KOPT-K1 (cell line): ENCODE measurements at regions not wholly inside any gene's neighbourhood (a gene's known extent, or its start where the extent isn't known, plus 50 kb on each side); places are given as distances from the start of the nearest gene placed in this dataset.

ENCODE experiments used
- H3K27ac ChIP-seq: fragments of 200-600 bp; sonication (generic); 2 replicates; pipeline ENCODE4 v1.5.1; 2016; ENCODE audit warnings: antibody characterized with exemption, mild to moderate bottlenecking, low read depth, low read length; ENCODE audit not compliant: poor library complexity, severe bottlenecking
- H3K36me3 ChIP-seq: fragments of 200-600 bp; sonication (generic); 2 replicates; pipeline ENCODE4 v1.5.1; 2017; ENCODE audit warnings: antibody characterized with exemption, mild to moderate bottlenecking, low read length, moderate library complexity; ENCODE audit not compliant: insufficient read depth
- H3K9me3 ChIP-seq: fragments of 200-600 bp; sonication (generic); 2 replicates; pipeline ENCODE4 v1.5.1; 2017; ENCODE audit warnings: antibody characterized with exemption, low read length, mild to moderate bottlenecking; ENCODE audit not compliant: insufficient read depth, poor library complexity, severe bottlenecking

DNA sequence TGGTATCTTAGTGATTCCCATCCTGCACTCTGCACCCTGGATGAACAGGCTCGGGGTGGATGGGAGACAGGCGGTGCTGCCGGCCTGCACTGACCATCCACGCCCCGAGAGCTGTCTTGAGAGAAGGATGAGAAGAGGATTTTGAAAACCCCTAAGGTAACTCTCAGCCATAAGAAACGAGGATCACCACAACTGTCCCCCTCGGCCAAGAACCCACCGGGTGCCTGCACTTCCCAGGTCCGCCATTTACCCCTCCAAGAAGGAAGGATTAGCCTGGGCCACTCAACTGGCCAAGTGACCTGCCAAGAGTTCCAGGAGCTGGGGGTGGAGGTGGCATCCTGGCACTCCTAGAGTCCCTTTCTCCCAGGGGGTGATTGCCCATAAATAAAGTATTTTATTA lies 302.4 kb upstream of the TNRC6C start:
- Histone ChIP-seq H3K36me3 (no peaks in the 10 kb centered on the region), H3K27ac (no peak overlapping the region), H3K9me3 (no peaks in the 10 kb centered on the region)

DNA sequence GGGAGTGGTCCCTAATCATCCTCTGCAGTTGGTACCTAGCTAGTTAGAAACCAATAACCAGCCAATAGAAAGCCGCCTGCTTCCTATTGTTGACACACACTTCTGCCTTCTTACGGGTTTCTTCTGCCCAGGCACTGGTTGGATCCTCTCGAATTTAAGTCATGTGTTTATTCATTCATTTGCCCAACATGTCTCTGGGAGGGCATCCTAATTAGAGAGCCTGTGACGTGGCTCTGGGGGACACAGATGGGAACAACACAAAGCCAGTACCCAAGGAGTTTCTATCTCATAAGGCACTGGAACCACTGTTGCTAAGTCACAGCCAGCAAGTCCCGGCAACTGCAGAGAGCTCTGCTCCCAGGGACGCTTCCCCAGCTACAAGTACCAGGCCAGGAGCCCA lies 300.7 kb upstream of the TNRC6C start:
- Histone ChIP-seq H3K9me3 (no peaks in the 10 kb centered on the region), H3K36me3 (no peaks in the 10 kb centered on the region), H3K27ac (no peak overlapping the region)

DNA sequence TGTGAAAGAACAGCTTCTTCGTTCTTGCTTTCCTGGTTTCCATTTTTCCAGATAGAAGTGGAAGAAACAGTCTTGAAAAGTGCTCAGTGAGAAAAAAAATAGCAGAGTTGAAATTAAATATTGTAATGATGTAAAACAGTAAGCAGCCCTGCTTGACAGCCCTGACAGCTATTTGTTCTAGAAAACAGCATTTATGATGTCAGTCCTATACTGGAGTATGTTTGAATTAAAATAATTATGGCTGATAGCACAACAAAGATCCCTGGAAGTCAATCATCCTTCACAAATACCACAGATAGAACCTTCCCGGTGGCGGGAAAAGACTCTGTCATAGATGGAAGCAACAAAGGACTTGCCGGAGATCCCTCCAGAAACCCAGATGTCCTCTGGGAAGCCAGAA lies 298.0 kb upstream of the TNRC6C start:
- no peaks in the 10 kb centered on the region for H3K9me3 ChIP-seq
- no peak overlapping the region for H3K27ac ChIP-seq
- H3K36me3 ChIP-seq, result no peaks in the 10 kb centered on the region

DNA sequence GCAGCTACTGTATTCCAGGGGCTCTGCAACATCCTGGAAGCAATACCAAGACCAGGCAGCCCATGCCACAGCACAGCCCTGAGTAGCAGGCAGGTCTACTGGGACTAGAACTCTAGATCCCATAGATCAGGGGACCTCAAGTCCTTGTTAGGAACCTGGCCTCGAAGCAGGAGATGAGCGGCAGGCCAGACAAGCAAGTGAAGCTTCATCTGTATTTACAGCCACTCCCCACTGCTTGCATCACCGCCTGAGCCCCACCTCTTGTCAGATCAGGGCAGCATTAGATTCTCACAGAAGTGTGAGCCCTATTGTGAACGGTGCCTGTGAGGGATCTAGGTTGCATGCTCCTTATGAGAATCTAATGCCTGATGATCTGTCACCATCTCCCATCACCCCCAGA lies 295.7 kb upstream of the TNRC6C start:
- H3K9me3 ChIP-seq, result no peaks in the 10 kb centered on the region
- H3K27ac ChIP-seq, result no peak overlapping the region

DNA sequence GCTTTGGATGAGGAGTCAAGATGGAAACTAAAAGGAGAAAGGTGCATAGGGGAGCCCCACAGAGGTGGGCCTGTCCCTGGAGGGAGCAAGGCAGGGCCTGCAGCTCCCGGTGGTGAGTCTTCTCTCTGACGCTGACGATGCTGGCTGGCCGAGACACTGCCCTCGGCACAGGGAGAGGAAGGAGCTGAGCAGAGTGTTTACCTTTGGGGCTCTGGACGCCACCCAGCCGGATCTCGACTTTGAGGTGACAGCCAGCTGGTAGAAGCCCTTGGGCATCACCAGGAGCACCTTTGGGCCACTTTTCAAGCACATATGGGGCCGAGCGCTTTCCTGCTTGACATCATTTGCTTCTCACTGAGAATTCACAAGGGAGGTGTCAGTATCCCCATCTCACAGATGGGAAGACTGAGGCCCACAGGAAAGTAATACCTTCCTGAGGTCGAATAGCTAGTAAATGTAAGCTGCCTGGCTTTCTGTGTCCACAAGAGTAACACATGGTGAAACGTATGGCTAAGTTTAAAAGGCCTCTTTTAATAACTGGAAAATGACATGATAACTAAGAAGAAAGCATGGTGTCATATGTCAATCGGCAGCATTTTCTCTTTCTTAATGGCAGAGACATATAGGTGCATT lies 294.3 kb upstream of the TNRC6C start:
- Histone ChIP-seq H3K9me3 (peaks cover 12% of the 10 kb centered on the region), H3K27ac (no peak overlapping the region), H3K36me3 (no peaks in the 10 kb centered on the region)

More for the DNA sequence above, 295.7 kb upstream of the TNRC6C start:
- H3K36me3 ChIP-seq, result no peaks in the 10 kb centered on the region

DNA sequence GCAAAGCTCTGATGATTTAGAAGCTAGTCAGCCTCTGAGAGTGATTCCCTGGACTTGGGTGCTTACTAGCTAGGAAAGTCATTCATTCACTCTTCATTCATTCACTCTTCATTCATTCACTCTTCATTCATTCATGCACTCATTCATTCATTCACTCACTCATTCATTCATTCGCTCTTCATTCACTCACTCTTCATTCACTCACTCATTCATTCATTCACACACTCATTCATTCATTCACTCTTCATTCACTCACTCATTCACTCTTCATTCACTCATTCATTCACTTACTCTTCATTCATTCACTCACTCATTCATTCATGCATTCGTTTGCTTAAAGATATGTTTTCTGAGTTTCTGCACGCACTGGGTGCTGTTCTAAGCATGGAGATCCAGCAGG lies 292.7 kb upstream of the TNRC6C start:
- peaks cover 13% of the 10 kb centered on the region for H3K9me3 ChIP-seq
- H3K36me3 ChIP-seq, result no peaks in the 10 kb centered on the region
- H3K27ac ChIP-seq, result peak overlapping the region; percentile 81

DNA sequence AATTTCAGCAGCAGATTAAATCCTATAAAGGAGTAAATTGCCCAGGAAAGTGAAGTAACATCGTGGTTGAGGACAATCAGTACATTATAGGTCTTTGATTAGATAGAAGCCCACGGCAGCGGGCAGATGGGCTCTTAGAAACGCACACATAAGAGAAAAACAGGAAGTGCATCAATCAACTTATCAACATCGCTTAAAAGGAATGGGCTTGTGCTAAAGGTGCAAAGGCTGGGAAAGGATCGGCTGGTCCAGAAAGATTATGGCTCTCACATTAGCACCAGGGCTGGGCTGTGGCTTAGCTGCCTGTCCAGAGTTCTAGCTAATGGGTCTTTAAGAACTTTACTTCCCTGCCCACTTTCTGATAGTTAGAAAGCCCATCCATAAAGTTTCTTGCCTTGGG lies 292.0 kb upstream of the TNRC6C start:
- H3K9me3 ChIP-seq, result peaks cover 13% of the 10 kb centered on the region
- H3K36me3 ChIP-seq, result no peaks in the 10 kb centered on the region
- peak overlapping the region; percentile 81 for H3K27ac ChIP-seq

DNA sequence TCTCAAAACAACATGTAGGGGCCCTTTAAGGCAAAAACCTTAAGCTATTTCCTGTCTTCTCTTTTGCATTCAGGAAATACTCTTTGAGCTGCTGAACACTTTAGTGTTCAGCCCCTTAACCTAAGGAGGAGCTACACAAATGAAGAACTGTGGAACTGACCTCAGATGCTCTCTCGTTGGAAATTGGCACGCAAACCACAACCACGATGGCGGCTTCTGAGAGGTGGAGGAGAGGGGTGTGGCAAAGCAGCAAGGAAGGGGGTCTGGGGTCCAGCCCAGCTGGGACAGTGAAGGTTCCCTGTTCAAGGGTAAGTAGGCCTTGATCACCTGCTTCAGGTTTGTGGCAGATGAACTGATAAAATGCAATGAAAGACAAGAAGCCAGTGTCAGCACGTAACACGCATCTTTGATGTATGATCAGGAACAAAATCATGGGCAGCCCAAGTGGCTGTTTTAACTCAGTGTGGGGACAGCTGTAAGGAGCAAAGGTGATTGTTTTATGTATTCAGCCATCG lies 291.6 kb upstream of the TNRC6C start:
- no peaks in the 10 kb centered on the region for H3K36me3 ChIP-seq
- H3K27ac ChIP-seq, result peak overlapping the region; percentile 81
- peaks cover 13% of the 10 kb centered on the region for H3K9me3 ChIP-seq

DNA sequence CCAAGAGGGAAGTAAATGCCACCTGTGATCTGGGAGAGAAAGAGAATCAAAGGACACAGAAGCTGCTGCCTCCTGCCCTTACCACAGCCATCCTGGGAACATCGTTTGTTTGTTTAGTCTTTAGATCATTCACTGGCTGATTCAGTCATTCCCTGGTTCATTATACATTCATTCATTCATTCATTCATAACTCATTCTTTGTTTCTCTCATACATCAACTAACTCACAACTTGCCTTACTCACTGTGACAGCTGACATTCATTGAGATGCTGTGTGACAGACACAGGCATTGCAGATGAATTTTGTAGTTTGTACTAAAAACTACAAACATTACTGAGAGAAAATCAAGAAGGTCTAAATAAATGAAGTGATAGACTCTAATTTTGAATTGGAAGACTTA lies 291.0 kb upstream of the TNRC6C start:
- Histone ChIP-seq H3K9me3 (peaks cover 13% of the 10 kb centered on the region), H3K27ac (peak overlapping the region; percentile 81), H3K36me3 (no peaks in the 10 kb centered on the region)

DNA sequence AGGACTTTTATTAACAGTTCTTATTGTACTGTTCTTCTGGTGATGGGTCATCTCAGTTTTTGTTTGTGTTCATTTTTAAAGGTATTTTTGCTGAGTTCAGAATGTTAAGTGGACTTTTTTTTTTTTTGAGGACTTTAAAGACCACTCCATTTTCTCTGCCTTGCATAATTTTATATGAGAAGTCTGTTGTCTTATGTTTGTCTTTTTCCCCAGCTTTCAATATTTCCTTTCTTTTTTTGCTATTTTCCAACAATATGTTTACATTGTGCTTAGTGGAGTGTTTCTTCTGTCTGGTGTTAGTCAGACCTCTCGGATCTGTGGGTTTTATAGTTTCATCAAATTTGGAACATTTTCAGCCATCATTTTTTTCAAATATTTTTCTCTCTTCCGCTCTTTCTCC lies 290.0 kb upstream of the TNRC6C start:
- Histone ChIP-seq H3K27ac (no peak overlapping the region), H3K9me3 (peaks cover 13% of the 10 kb centered on the region)

DNA sequence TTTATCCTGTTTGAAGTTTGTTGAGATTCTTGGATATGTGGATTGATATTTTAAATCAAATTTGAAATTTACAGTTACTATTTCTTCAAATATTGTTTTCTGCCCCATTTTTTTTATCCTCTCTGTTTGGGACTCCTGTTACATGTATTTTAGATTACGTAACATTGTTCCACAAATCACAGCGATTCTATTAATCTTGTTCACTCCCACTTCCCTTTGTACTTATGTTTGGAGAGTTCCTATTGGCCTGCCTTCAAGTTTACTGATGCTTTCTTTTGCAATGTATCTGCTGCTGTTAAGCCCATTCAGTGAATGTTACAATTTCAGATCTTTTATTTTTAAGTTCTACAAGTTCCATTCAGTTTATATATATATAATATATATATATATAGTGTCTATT lies 288.3 kb upstream of the TNRC6C start:
- Histone ChIP-seq H3K9me3 (peaks cover 13% of the 10 kb centered on the region), H3K27ac (no peak overlapping the region), H3K36me3 (no peaks in the 10 kb centered on the region)

More for the DNA sequence above, 290.0 kb upstream of the TNRC6C start:
- no peaks in the 10 kb centered on the region for H3K36me3 ChIP-seq

DNA sequence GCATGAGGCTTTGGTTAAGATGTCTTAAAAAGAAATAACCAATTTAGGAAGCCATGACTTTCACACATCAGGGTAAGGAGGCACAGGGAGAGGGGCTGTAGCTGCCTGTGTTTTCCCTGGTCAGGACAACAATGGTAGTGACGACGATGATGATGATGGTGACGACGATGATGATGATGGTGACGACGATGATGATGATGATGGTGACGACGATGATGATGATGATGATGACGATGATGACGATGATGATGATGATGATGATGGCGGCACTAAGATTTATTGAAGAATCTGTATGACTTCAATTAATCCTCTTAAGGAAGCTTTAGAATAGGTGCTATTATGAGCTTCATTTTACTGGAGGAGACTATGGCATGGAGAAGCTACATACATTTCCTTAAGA lies 284.1 kb upstream of the TNRC6C start:
- no peaks in the 10 kb centered on the region for H3K9me3 ChIP-seq
- H3K27ac ChIP-seq, result no peak overlapping the region
- H3K36me3 ChIP-seq, result no peaks in the 10 kb centered on the region

DNA sequence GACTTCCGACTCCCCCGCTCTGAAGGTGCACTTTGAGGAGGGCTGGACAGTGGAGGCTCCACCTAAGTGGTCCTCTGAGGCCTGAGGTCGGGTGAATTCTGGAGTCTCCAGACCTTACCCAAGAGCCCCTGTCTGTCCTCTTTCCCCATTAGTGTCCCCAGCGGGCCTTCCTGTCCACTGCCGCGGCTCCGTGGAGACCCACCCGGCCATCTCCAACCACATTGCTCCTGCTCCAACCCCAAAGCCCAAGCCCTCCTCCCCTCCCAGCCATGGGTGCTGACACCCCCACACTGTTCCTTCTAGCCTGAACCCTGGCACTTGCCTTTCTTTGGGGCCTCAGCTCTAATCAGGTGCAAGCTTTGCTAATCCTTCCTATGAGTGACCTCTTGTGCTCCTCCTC lies 283.1 kb upstream of the TNRC6C start:
- H3K9me3 ChIP-seq, result no peaks in the 10 kb centered on the region
- H3K36me3 ChIP-seq, result no peaks in the 10 kb centered on the region
- no peak overlapping the region for H3K27ac ChIP-seq

DNA sequence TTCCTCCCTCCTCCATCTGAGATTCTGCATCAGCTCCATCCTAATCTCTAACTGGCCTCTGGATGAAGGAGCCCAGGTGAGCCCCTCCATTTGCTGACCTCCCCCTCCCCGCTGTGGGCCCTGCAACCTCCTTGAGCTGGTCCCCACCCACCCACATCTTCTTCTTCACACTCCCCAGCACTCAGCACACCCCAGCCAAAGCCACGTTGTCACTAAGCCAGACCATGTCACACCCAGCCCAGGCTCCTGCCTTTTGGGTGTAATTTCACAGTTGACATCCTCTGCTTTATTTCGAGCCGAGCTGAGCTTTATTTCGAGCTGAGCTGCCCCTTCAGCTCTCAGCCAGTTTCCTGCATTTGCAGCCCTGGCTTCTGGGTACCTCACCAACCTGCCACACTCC lies 282.7 kb upstream of the TNRC6C start:
- H3K36me3 ChIP-seq, result no peaks in the 10 kb centered on the region
- H3K27ac ChIP-seq, result no peak overlapping the region
- no peaks in the 10 kb centered on the region for H3K9me3 ChIP-seq

DNA sequence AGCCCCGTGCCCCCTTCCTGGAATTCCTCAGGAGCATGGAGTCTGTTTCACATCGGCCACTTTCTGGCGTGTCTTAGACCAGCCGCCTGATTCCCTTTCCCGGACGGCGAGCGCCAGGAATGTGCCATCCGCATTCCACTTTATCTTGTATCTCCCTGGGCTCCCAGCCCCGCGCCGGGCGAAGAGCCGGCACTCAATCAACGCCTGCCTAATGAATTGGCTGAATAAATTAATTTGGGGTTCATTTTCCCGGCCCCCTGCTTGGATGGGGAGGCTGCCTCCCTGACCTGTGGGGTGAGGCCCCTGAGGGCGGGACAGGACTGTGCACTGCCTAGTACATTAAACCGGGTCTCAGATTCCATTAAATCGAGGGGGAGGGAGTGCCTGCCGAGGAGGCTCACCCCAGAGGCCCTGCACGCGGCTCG lies 282.3 kb upstream of the TNRC6C start:
- H3K27ac ChIP-seq, result no peak overlapping the region
- no peaks in the 10 kb centered on the region for H3K9me3 ChIP-seq
- H3K36me3 ChIP-seq, result no peaks in the 10 kb centered on the region

DNA sequence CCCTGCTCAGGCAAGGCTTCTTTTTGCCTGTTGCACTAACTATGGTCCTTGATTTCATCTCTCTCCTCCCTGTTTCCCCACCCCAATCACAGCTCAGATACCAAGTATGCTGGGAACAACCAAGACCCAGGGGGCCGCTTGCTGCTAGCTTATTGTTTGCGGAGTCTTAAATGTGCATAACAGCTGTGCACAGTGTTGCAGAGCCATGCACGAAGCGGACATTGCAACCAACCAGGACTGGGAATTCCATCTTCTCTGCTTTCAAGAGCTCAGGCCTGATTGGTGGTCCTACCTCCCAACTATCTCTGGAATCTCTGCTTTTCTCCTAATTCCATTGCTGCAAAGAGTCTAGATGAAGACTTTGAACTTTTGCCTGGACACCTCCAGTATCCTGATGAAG lies 281.3 kb upstream of the TNRC6C start:
- no peak overlapping the region for H3K27ac ChIP-seq
- no peaks in the 10 kb centered on the region for H3K9me3 ChIP-seq
- no peaks in the 10 kb centered on the region for H3K36me3 ChIP-seq
